GM23338 (cell line): ENCODE measurements at regions not wholly inside any gene's neighbourhood (a gene's known extent, or its start where the extent isn't known, plus 50 kb on each side); places are given as distances from the start of the nearest gene placed in this dataset.

ENCODE experiments used
- ATAC-seq: fragments of 200-7000 bp; cut with Tn5 transposase; 3 replicates; pipeline ENCODE4 v1.9.1; 2020
- DNase-seq: peaks from one replicate; pipeline ENCODE4 v3.0.0-alpha.2; 2015; ENCODE audit warnings: low spot score
- H2AFZ ChIP-seq: fragments of 200-600 bp; sonication (generic); 2 replicates; pipeline ENCODE4 v1.8.0; 2016; ENCODE audit warnings: antibody characterized with exemption, mild to moderate bottlenecking, moderate library complexity
- H3F3A ChIP-seq: fragments of 200-600 bp; sonication (generic); replicated peaks from 2 replicates; pipeline ENCODE4 v1.8.0; 2017; ENCODE audit warnings: antibody characterized with exemption, mixed run types, low read depth
- H3K27ac ChIP-seq: fragments of 200-600 bp; sonication (generic); 2 replicates; pipeline ENCODE4 v1.6.1; 2016; ENCODE audit warnings: low read depth
- H3K27me3 ChIP-seq: fragments of 200-600 bp; sonication (generic); 2 replicates; pipeline ENCODE4 v1.8.0; 2016; ENCODE audit warnings: mild to moderate bottlenecking, mixed run types, moderate library complexity; ENCODE audit not compliant: insufficient read depth
- H3K36me3 ChIP-seq: fragments of 200-600 bp; sonication (generic); 2 replicates; pipeline ENCODE4 v1.8.0; 2016; ENCODE audit warnings: mild to moderate bottlenecking; ENCODE audit not compliant: insufficient read depth
- H3K4me1 ChIP-seq: fragments of 200-600 bp; sonication (generic); 2 replicates; pipeline ENCODE4 v1.8.0; 2016; ENCODE audit warnings: mild to moderate bottlenecking, moderate library complexity; ENCODE audit not compliant: insufficient read depth
- H3K4me2 ChIP-seq: fragments of 200-600 bp; sonication (generic); 2 replicates; pipeline ENCODE4 v1.7.1; 2017; ENCODE audit warnings: mixed run types
- H3K4me3 ChIP-seq: fragments of 200-600 bp; sonication (generic); 2 replicates; pipeline ENCODE4 v1.6.1; 2016; ENCODE audit warnings: mixed run types
- H3K79me2 ChIP-seq: fragments of 200-600 bp; sonication (generic); replicated peaks from 2 replicates; pipeline ENCODE4 v1.8.0; 2017; ENCODE audit warnings: mild to moderate bottlenecking; ENCODE audit not compliant: insufficient read depth
- H3K9me2 ChIP-seq: fragments of 200-600 bp; sonication (generic); 2 replicates; pipeline ENCODE4 v1.8.0; 2017; ENCODE audit not compliant: insufficient read depth
- H4K20me1 ChIP-seq: fragments of 200-600 bp; sonication (generic); replicated peaks from 2 replicates; pipeline ENCODE4 v1.8.0; 2017; ENCODE audit warnings: mild to moderate bottlenecking; ENCODE audit not compliant: insufficient read depth
- H3K27ac Mint-ChIP-seq: 2 replicates; pipeline ENCODE4 v1.8.0; 2020; ENCODE audit warnings: inconsistent platforms, mild to moderate bottlenecking, moderate library complexity, mixed read lengths
- H3K27me3 Mint-ChIP-seq: 3 replicates; pipeline ENCODE4 v1.8.0; 2022; ENCODE audit warnings: low read depth, mild to moderate bottlenecking, moderate library complexity, mixed read lengths, inconsistent platforms; ENCODE audit not compliant: insufficient read depth, poor library complexity
- H3K36me3 Mint-ChIP-seq: 3 replicates; pipeline ENCODE4 v1.8.0; 2021; ENCODE audit warnings: low read depth, mild to moderate bottlenecking, inconsistent platforms, moderate library complexity, mixed read lengths
- H3K4me1 Mint-ChIP-seq: 3 replicates; pipeline ENCODE4 v1.8.0; 2020; ENCODE audit warnings: mild to moderate bottlenecking, inconsistent platforms, mixed read lengths
- H3K4me3 Mint-ChIP-seq: 3 replicates; pipeline ENCODE4 v1.8.0; 2021; ENCODE audit warnings: moderate library complexity, mild to moderate bottlenecking, inconsistent platforms, mixed read lengths
- H3K9me3 Mint-ChIP-seq: 3 replicates; pipeline ENCODE4 v1.8.0; 2020; ENCODE audit warnings: moderate library complexity, mild to moderate bottlenecking, inconsistent platforms, mixed read lengths
- CREB1 ChIP-seq: fragments of 250-450 bp; sonication (Bioruptor Pico); IDR thresholded peaks from 2 replicates; pipeline ENCODE4 v1.5.0; 2020; ENCODE audit warnings: low read depth, mild to moderate bottlenecking, moderate library complexity
- EZH2phosphoT487 ChIP-seq: fragments of 200-600 bp; sonication (generic); IDR thresholded peaks from one replicate; pipeline ENCODE4 v1.8.1; 2018; ENCODE audit warnings: antibody characterized with exemption; ENCODE audit not compliant: unreplicated experiment
- JUNB ChIP-seq: IDR thresholded peaks from one replicate; pipeline ENCODE4 v1.6.1; 2016; ENCODE audit warnings: antibody characterized with exemption; ENCODE audit not compliant: unreplicated experiment
- STAT1 ChIP-seq: IDR thresholded peaks from one replicate; pipeline ENCODE4 v1.6.1; 2016; ENCODE audit warnings: antibody characterized with exemption; ENCODE audit not compliant: unreplicated experiment
- ZNF114 ChIP-seq: fragments of 250-450 bp; sonication (Bioruptor Pico); IDR thresholded peaks from 2 replicates; pipeline ENCODE4 v1.5.0; 2020; ENCODE audit warnings: mild to moderate bottlenecking, moderate library complexity
- ZNF331 ChIP-seq: fragments of 250-450 bp; sonication (Bioruptor Pico); IDR thresholded peaks from 2 replicates; pipeline ENCODE4 v1.5.0; 2020; ENCODE audit warnings: low read depth, mild to moderate bottlenecking, moderate library complexity
- TF ChIP-seq, protein P1 (sequence below), 2 experiments: fragments of 200-600 bp in 1 of 2; sonication (generic) in 1 of 2; conservative IDR thresholded peaks; 2 replicates each; pipeline versions ENCODE4 v1.5.1 to v1.6.1; 2016 to 2017; ENCODE audit warnings: antibody characterized with exemption in 2 of 2, low read depth in 2 of 2, mild to moderate bottlenecking in 2 of 2, moderate library complexity in 1 of 2
- TF ChIP-seq, protein P2 (sequence below): IDR thresholded peaks from 2 replicates; pipeline ENCODE4 v1.6.1; 2016; ENCODE audit warnings: antibody characterized with exemption
- TF ChIP-seq, protein P3 (sequence below): IDR thresholded peaks from one replicate; pipeline ENCODE4 v1.6.1; 2018; ENCODE audit warnings: antibody characterized with exemption; ENCODE audit not compliant: unreplicated experiment

- Histone ChIP-seq H3K27me3 (no peaks in the 10 kb centered on the region), H2AFZ (no peak overlapping the region), H4K20me1 (no peaks in the 10 kb centered on the region), H3K4me1 (peaks cover 4% of the 10 kb centered on the region), H3K36me3 (no peaks in the 10 kb centered on the region), H3K4me2 (no peak overlapping the region), H3F3A (no peaks in the 10 kb centered on the region), H3K79me2 (no peaks in the 10 kb centered on the region), H3K4me3 (no peak overlapping the region), H3K27ac (no peak overlapping the region), H3K9me2 (no peaks in the 10 kb centered on the region)
- Mint-ChIP-seq H3K27me3 (peaks cover 10% of the 10 kb centered on the region), H3K27ac (no peak overlapping the region), H3K9me3 (peaks cover 19% of the 10 kb centered on the region), H3K4me1 (peaks cover 15% of the 10 kb centered on the region), H3K4me3 (no peak overlapping the region), H3K36me3 (peaks cover 3% of the 10 kb centered on the region; the same call in 2 of the 3 replicates)
- DNase-seq (no peak), ATAC-seq (no peak)
- TF ChIP-seq EZH2phosphoT487 (no peak), ZNF331 (CRISPR knock-in tag) (no peak), STAT1 (no peak), ZNF114 (CRISPR knock-in tag) (no peak), JUNB (no peak), CREB1 (CRISPR knock-in tag) (no peak)
- TF ChIP-seq, protein P1, sequence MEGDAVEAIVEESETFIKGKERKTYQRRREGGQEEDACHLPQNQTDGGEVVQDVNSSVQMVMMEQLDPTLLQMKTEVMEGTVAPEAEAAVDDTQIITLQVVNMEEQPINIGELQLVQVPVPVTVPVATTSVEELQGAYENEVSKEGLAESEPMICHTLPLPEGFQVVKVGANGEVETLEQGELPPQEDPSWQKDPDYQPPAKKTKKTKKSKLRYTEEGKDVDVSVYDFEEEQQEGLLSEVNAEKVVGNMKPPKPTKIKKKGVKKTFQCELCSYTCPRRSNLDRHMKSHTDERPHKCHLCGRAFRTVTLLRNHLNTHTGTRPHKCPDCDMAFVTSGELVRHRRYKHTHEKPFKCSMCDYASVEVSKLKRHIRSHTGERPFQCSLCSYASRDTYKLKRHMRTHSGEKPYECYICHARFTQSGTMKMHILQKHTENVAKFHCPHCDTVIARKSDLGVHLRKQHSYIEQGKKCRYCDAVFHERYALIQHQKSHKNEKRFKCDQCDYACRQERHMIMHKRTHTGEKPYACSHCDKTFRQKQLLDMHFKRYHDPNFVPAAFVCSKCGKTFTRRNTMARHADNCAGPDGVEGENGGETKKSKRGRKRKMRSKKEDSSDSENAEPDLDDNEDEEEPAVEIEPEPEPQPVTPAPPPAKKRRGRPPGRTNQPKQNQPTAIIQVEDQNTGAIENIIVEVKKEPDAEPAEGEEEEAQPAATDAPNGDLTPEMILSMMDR (conservative IDR thresholded peaks at IDR 0.05; ENCODE audit: low read depth in 2 of 2), result no peak
- TF ChIP-seq, protein P2, sequence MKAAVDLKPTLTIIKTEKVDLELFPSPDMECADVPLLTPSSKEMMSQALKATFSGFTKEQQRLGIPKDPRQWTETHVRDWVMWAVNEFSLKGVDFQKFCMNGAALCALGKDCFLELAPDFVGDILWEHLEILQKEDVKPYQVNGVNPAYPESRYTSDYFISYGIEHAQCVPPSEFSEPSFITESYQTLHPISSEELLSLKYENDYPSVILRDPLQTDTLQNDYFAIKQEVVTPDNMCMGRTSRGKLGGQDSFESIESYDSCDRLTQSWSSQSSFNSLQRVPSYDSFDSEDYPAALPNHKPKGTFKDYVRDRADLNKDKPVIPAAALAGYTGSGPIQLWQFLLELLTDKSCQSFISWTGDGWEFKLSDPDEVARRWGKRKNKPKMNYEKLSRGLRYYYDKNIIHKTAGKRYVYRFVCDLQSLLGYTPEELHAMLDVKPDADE, result no peak
- TF ChIP-seq, protein P3, sequence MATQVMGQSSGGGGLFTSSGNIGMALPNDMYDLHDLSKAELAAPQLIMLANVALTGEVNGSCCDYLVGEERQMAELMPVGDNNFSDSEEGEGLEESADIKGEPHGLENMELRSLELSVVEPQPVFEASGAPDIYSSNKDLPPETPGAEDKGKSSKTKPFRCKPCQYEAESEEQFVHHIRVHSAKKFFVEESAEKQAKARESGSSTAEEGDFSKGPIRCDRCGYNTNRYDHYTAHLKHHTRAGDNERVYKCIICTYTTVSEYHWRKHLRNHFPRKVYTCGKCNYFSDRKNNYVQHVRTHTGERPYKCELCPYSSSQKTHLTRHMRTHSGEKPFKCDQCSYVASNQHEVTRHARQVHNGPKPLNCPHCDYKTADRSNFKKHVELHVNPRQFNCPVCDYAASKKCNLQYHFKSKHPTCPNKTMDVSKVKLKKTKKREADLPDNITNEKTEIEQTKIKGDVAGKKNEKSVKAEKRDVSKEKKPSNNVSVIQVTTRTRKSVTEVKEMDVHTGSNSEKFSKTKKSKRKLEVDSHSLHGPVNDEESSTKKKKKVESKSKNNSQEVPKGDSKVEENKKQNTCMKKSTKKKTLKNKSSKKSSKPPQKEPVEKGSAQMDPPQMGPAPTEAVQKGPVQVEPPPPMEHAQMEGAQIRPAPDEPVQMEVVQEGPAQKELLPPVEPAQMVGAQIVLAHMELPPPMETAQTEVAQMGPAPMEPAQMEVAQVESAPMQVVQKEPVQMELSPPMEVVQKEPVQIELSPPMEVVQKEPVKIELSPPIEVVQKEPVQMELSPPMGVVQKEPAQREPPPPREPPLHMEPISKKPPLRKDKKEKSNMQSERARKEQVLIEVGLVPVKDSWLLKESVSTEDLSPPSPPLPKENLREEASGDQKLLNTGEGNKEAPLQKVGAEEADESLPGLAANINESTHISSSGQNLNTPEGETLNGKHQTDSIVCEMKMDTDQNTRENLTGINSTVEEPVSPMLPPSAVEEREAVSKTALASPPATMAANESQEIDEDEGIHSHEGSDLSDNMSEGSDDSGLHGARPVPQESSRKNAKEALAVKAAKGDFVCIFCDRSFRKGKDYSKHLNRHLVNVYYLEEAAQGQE, result no peak
These were observed 714.9 kb downstream of the MATN1 start for GRCh38 chr1:30008372-30008997.
